WTC11 (cell line): ENCODE measurements at regions not wholly inside any gene's neighbourhood (a gene's known extent, or its start where the extent isn't known, plus 50 kb on each side); places are given as distances from the start of the nearest gene placed in this dataset.

Experiments
- ATAC-seq: fragments of 200-7000 bp; cut with Tn5 transposase; 2 replicates; pipeline ENCODE4 v1.10.0; 2021; ENCODE audit warnings: mild to moderate bottlenecking, moderate library complexity
- CTCF ChIA-PET: fragments of 300-600 bp; sonication (Branson Sonifier 250); formaldehyde crosslinking; loops from one replicate; lab custom pipeline; 2021; ENCODE audit warnings: antibody characterized with exemption; lab: Charles Lee
- POLR2A ChIA-PET: fragments of 350-600 bp; sonication (Branson Sonifier 250); formaldehyde crosslinking; loops from one replicate; lab custom pipeline; 2021; ENCODE audit warnings: antibody characterized with exemption; lab: Charles Lee
- DNase-seq: peaks from one replicate; pipeline ENCODE4 v3.0.0; 2021; ENCODE audit warnings: low spot score
- H3K27ac Mint-ChIP-seq: 2 replicates; pipeline ENCODE4 v1.8.0; 2021; ENCODE audit warnings: mixed read lengths
- H3K27me3 Mint-ChIP-seq: 2 replicates; pipeline ENCODE4 v1.8.0; 2021; ENCODE audit warnings: low read depth, mild to moderate bottlenecking, moderate library complexity, mixed read lengths
- H3K36me3 Mint-ChIP-seq: 2 replicates; pipeline ENCODE4 v1.8.0; 2021; ENCODE audit warnings: mixed read lengths
- H3K4me1 Mint-ChIP-seq: 2 replicates; pipeline ENCODE4 v1.8.0; 2022; ENCODE audit warnings: mixed read lengths
- H3K4me3 Mint-ChIP-seq: 2 replicates; pipeline ENCODE4 v1.8.0; 2021; ENCODE audit warnings: mild to moderate bottlenecking, moderate library complexity, mixed read lengths
- H3K9me3 Mint-ChIP-seq: 2 replicates; pipeline ENCODE4 v1.8.0; 2021; ENCODE audit warnings: mixed read lengths
- ATF1 ChIP-seq: sonication (generic); formaldehyde crosslinking; IDR thresholded peaks from 2 replicates; pipeline ENCODE4 v1.8.1; 2023; ENCODE audit warnings: mild to moderate bottlenecking, moderate library complexity, missing genetic modification reagents
- ATF2 ChIP-seq: sonication (generic); formaldehyde crosslinking; IDR thresholded peaks from 2 replicates; pipeline ENCODE4 v1.8.1; 2022; ENCODE audit warnings: low read depth, missing genetic modification reagents, borderline replicate concordance
- ATF3 ChIP-seq: sonication (generic); formaldehyde crosslinking; conservative IDR thresholded peaks from 2 replicates; pipeline ENCODE4 v1.8.1; 2022; ENCODE audit warnings: mild to moderate bottlenecking, missing genetic modification reagents
- FOXK1 ChIP-seq: sonication (generic); formaldehyde crosslinking; IDR thresholded peaks from 2 replicates; pipeline ENCODE4 v1.8.0; 2022; ENCODE audit warnings: mild to moderate bottlenecking, moderate library complexity, missing genetic modification reagents
- FOXP1 ChIP-seq: sonication (generic); formaldehyde crosslinking; IDR thresholded peaks from 2 replicates; pipeline ENCODE4 v1.8.0; 2022; ENCODE audit warnings: missing genetic modification reagents, mild to moderate bottlenecking, moderate library complexity, borderline replicate concordance
- GABPB1 ChIP-seq: sonication (generic); formaldehyde crosslinking; IDR thresholded peaks from 2 replicates; pipeline ENCODE4 v1.8.1; 2023; ENCODE audit warnings: mild to moderate bottlenecking, missing genetic modification reagents
- MXD4 ChIP-seq: fragments of 250-450 bp; sonication (Bioruptor Pico); IDR thresholded peaks from 2 replicates; pipeline ENCODE4 v1.8.0; 2021; ENCODE audit warnings: mild to moderate bottlenecking, moderate library complexity, borderline replicate concordance
- NFYB ChIP-seq: sonication (generic); formaldehyde crosslinking; conservative IDR thresholded peaks from 2 replicates; pipeline ENCODE4 v1.8.0; 2022; ENCODE audit warnings: low read depth, missing genetic modification reagents
- NR2C2 ChIP-seq: sonication (generic); formaldehyde crosslinking; IDR thresholded peaks from 2 replicates; pipeline ENCODE4 v1.8.0; 2022; ENCODE audit warnings: mild to moderate bottlenecking, missing genetic modification reagents
- OVOL2 ChIP-seq: fragments of 250-450 bp; sonication (Bioruptor Pico); IDR thresholded peaks from 2 replicates; pipeline ENCODE4 v1.9.0; 2021; ENCODE audit warnings: mild to moderate bottlenecking, borderline replicate concordance
- PRDM15 ChIP-seq: sonication (generic); formaldehyde crosslinking; IDR thresholded peaks from 2 replicates; pipeline ENCODE4 v1.8.0; 2022; ENCODE audit warnings: missing genetic modification reagents
- SMAD4 ChIP-seq: sonication (generic); formaldehyde crosslinking; IDR thresholded peaks from 2 replicates; pipeline ENCODE4 v1.8.0; 2022; ENCODE audit warnings: mild to moderate bottlenecking, missing genetic modification reagents
- SOX15 ChIP-seq: fragments of 250-450 bp; sonication (Bioruptor Pico); IDR thresholded peaks from 2 replicates; pipeline ENCODE4 v1.9.0; 2021; ENCODE audit warnings: mild to moderate bottlenecking
- STAT6 ChIP-seq: sonication (generic); formaldehyde crosslinking; conservative IDR thresholded peaks from 2 replicates; pipeline ENCODE4 v1.8.1; 2023; ENCODE audit warnings: mild to moderate bottlenecking, low read depth, missing genetic modification reagents, moderate library complexity
- ZNF232 ChIP-seq: sonication (generic); formaldehyde crosslinking; IDR thresholded peaks from 2 replicates; pipeline ENCODE4 v1.8.0; 2022; ENCODE audit warnings: mild to moderate bottlenecking, missing genetic modification reagents
- TF ChIP-seq, protein P1 (sequence below): sonication (generic); formaldehyde crosslinking; IDR thresholded peaks from 2 replicates; pipeline ENCODE4 v1.8.1; 2023; ENCODE audit warnings: mild to moderate bottlenecking, missing genetic modification reagents, borderline replicate concordance

GRCh38 chrX:23557070-23557469 lies 110.2 kb upstream of the PRDX4 start:
- peaks cover 1% of the 10 kb centered on the region; the same call in 1 of the 2 replicates for H3K27me3 Mint-ChIP-seq
- H3K4me3 Mint-ChIP-seq, result no peak overlapping the region
- ChIA-PET POLR2A (no interaction called here), CTCF (no interaction called here)
- no peak overlapping the region for H3K27ac Mint-ChIP-seq
- TF ChIP-seq ZNF232 (CRISPR knock-in tag) (no peak), SMAD4 (CRISPR knock-in tag) (no peak), ATF1 (CRISPR knock-in tag) (no peak), SOX15 (no peak), ATF3 (CRISPR knock-in tag) (no peak), PRDM15 (no peak), ATF2 (CRISPR knock-in tag) (no peak), STAT6 (no peak), NR2C2 (CRISPR knock-in tag) (no peak)
- TF ChIP-seq, protein P1, sequence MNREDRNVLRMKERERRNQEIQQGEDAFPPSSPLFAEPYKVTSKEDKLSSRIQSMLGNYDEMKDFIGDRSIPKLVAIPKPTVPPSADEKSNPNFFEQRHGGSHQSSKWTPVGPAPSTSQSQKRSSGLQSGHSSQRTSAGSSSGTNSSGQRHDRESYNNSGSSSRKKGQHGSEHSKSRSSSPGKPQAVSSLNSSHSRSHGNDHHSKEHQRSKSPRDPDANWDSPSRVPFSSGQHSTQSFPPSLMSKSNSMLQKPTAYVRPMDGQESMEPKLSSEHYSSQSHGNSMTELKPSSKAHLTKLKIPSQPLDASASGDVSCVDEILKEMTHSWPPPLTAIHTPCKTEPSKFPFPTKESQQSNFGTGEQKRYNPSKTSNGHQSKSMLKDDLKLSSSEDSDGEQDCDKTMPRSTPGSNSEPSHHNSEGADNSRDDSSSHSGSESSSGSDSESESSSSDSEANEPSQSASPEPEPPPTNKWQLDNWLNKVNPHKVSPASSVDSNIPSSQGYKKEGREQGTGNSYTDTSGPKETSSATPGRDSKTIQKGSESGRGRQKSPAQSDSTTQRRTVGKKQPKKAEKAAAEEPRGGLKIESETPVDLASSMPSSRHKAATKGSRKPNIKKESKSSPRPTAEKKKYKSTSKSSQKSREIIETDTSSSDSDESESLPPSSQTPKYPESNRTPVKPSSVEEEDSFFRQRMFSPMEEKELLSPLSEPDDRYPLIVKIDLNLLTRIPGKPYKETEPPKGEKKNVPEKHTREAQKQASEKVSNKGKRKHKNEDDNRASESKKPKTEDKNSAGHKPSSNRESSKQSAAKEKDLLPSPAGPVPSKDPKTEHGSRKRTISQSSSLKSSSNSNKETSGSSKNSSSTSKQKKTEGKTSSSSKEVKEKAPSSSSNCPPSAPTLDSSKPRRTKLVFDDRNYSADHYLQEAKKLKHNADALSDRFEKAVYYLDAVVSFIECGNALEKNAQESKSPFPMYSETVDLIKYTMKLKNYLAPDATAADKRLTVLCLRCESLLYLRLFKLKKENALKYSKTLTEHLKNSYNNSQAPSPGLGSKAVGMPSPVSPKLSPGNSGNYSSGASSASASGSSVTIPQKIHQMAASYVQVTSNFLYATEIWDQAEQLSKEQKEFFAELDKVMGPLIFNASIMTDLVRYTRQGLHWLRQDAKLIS, result no peak
- peaks cover 35% of the 10 kb centered on the region for H3K36me3 Mint-ChIP-seq
- H3K9me3 Mint-ChIP-seq, result peaks cover 41% of the 10 kb centered on the region
- ATAC-seq, result no peak
- DNase-seq, result no peak
- peaks cover 7% of the 10 kb centered on the region for H3K4me1 Mint-ChIP-seq

DNA sequence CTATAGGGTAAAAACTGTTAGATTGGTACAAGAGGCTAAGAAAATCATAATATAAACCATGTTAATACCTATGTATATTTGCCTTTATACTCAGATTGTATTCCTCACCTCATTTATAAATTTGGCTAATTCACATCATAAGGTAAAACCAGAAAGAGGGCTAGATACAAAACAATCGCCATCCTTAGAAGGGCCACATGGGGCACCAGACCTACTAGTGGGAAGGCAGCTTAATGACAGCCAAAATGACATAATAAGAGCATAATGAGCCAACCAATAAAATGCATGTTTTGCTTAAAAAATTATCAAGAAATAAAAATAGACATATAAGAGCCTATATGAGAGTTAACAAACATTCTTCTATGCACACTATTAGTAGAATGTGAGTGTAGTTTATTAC lies 107.3 kb upstream of the PRDX4 start:
- H3K4me1 Mint-ChIP-seq, result no peaks in the 10 kb centered on the region
- no peak for ATAC-seq
- POLR2A ChIA-PET, result no interaction called here
- TF ChIP-seq GABPB1 (CRISPR knock-in tag), result no peak
- no peak for TF ChIP-seq ATF3 (CRISPR knock-in tag)
- TF ChIP-seq NFYB, result no peak
- no peak for TF ChIP-seq MXD4 (CRISPR knock-in tag)
- no peak for TF ChIP-seq FOXP1
- TF ChIP-seq FOXK1 (CRISPR knock-in tag), result no peak
- TF ChIP-seq OVOL2 (CRISPR knock-in tag), result no peak
- TF ChIP-seq, protein P1, result no peak
- TF ChIP-seq, all 79 proteins: peak for 0
- Mint-ChIP-seq H3K27me3 (peaks cover 2% of the 10 kb centered on the region; the same call in 1 of the 2 replicates), H3K27ac (no peak overlapping the region), H3K36me3 (peaks cover 36% of the 10 kb centered on the region), H3K9me3 (peaks cover 48% of the 10 kb centered on the region), H3K4me3 (no peak overlapping the region)
- CTCF ChIA-PET, result no interaction called here
- no peak for DNase-seq
